HG03064 (cell line): ENCODE measurements at regions not wholly inside any gene's neighbourhood (a gene's known extent, or its start where the extent isn't known, plus 50 kb on each side); places are given as distances from the start of the nearest gene placed in this dataset.

Experiments used
- ATAC-seq: cut with Tn5 transposase; IDR thresholded peaks from one replicate; pipeline ENCODE4 v1.9.1; 2021; ENCODE audit warnings: low read depth; ENCODE audit not compliant: unreplicated experiment

DNA sequence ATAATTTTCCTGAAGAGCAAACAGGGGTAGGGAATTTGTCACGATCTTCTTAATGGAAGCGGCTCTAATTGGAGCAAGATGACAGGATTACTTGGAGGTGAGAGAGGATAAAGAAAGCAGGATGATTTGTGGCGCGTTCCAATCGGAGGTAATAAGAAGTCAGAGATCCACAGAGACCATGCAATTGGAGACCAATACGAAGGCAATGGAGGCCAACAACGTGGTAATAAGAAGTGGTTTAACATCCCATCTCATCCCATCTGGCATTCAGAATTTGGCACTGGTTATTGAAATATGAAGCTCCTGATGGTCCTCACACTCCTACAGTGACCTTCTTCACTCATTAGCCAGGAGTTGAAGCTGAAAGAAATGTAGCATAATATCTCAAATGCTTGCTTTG is 130.6 kb downstream of the DLEU7 start:
- no peak for ATAC-seq

- ATAC-seq: peak; percentile 75
Observed at GRCh38 chr13:50713523-50714248, 129.8 kb downstream of the DLEU7 start.

DNA sequence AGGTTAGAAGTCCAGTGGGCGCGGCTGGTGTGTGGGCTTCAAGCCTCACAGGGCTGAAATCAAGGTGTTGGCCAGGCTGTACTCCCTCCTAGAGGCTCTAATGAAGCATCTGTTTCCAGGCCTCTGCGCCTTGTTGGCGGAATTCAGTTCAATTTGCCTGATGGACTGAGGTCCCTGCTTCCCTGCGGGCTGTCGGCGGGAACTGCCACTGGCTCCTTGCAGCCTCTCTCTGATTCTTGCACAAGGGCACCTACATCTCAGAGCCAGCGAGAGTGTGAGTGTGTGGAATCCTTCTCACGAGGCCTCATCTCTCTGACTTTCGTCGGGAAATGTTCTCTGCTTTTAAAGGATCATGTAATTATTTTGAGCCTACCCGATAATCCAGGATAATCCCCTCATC is 128.6 kb downstream of the DLEU7 start:
- ATAC-seq: no peak

GRCh38 chr13:50715402-50716146 is 127.9 kb downstream of the DLEU7 start:
- no peak for ATAC-seq

DNA sequence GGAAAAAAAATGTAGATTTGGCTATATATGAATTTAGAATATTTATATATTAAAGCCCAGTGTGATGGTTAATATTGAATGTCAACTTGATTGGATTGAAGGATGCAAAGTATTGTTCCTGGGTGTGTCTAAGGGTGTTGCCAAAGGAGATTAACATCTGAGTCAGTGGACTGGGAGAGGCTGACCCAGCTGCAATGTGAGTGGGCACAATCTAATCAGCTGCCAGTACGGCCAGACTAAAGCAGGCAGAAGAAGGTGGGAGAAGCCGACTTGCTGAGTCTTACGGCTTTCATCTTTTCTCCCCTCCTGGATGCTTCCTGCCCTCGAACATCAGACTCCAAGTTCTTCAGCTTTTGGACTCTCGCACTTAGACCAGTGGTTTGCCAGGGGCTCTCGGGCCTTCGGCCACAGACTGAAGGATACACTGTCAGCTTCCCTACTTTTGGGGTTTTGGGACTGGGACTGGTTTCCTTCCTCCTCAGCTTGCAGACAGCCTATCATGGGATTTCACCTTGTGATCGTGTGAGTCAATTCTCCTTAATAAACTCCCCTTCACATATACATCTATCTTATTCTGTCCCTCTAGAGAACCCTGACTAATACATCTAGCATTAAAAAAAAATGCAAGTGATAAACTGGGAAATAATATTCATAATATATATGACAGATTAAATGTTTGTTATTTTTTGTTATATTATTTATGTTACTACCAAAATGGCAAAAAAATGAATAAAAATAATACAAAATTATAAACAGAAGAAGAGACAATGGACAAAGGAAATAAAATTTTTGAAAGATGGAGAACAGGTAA is 122.4 kb downstream of the DLEU7 start:
- ATAC-seq: no peak

DNA sequence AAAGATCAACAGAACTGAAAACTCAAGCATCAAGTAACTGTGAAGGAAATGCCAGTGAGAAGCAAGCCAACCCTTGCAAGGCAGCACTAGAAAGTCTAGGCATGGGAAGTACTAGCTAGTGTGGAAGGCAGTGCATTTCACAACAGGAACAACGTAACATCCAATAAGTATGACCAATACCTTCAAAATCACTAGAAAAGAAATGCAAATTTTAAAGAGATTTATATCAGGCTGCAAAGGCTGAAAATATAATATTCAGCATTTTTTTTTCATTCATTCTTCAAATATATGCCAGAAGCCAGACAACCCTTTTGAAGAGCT is 121.9 kb downstream of the DLEU7 start:
- no peak for ATAC-seq

DNA sequence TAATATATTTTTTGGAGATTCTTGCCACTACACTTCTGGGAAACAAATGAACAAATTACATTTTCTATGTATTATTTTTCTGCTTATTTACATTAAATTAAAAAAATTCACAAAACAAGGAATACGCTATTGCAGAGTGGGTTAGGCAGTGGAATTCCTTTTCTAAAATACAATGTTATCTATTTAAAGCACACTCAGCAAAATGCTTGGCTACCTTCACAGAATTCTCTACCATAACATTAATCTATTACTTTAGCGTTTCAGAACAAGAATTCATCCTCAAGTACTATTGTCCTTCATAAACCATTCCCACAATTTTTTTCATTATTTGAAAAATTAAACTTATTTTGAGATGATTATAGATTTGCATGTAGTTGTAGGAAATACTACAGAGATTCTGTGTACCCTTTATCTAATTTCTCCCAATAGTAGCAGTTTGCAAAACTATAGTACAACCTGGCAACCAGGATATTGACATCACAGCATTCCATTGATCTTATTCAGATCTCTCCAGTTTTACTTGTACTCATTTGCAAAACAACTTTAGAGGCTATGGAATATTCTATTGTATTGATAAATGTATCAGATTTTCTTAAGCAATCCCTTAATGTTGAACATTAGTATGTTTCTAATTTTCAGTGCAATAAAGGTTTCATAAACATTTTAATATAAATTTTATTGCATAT is 120.9 kb downstream of the DLEU7 start:
- no peak for ATAC-seq

- ATAC-seq: no peak
Observed at GRCh38 chr13:50724438-50724837, 119.1 kb downstream of the DLEU7 start.

GRCh38 chr13:50724913-50725312 is 118.6 kb downstream of the DLEU7 start:
- ATAC-seq: no peak

GRCh38 chr13:50726164-50726563 is 117.3 kb downstream of the DLEU7 start:
- ATAC-seq: no peak

GRCh38 chr13:50729177-50729576 is 114.3 kb downstream of the DLEU7 start:
- no peak for ATAC-seq

DNA sequence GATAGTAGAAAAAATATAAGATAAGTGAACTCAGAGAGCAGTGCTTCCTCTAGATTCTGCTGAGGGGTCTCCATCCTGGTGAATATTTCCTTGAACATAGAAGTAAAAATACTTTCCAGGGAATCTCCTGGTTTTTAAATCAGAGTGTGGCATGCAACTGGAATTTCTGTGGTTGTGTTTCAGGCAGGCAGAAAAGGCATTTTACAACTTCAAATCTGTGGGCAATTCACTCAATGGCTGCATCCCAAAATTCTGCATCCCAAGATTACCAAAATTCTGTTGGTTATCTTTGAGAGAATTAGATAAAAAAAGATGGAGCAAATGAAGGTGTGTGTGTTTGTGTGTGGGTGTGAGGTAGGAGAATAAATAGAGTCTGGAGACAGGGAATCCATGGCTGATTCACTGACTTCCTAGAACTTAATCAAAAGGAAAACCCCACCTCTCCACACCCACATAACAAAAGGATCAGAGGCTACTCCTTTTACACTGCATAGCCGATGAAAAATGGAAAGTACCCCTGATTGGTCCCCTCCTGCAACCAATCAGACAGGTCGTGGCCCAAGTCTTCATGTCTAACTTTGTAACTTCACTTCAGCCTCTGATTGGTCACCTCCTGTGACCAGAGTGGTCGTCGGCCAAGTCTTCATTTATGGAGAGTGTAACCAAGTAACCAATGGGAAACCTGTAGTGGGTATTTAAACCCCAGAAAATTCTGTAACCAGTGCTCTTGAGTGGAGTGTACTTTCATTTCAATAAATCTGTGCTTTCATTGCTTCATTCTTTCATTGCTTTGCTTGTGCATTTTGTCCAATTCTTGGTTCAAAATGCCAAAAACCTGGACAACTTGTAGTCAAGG is 112.8 kb downstream of the DLEU7 start:
- no peak for ATAC-seq

GRCh38 chr13:50731400-50731799 is 112.1 kb downstream of the DLEU7 start:
- ATAC-seq: no peak

- no peak for ATAC-seq
Observed at GRCh38 chr13:50732712-50733111, 110.8 kb downstream of the DLEU7 start.

DNA sequence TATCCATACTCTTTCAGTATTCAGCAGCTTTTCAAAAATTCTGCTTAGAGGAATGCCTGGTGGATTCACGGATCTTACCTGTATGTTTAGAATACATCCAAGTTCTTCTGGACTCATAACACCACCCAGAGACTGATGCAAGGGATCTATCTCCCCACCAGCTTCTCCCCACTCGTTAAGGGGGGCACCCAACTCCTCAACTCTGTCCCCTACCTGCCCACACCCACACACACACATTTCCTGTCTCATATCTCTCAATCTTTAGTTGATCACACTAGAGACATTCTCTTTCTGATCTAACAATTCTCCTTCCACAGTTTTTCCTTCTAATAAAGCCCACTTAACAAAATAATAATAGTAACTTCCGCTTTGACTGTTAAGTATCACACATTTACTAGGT is 110.1 kb downstream of the DLEU7 start:
- no peak for ATAC-seq

DNA sequence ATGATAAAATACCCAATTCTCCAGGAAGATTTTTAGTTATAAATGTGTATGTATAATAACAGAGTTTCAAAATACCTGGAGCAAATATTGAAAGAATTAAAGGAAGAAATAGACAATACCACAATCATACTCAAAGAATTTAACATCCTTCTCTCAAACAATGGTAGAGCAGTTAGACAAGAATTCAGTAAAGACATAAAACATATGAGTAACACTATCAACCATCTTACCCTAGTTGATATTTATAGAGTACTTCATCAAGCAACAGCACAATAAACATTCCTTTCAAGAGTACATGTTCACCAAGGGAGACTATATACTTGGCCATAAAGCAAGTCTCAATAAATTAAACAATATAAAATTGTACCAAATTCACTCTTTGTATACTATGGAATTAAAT is 108.4 kb downstream of the DLEU7 start:
- ATAC-seq: no peak

DNA sequence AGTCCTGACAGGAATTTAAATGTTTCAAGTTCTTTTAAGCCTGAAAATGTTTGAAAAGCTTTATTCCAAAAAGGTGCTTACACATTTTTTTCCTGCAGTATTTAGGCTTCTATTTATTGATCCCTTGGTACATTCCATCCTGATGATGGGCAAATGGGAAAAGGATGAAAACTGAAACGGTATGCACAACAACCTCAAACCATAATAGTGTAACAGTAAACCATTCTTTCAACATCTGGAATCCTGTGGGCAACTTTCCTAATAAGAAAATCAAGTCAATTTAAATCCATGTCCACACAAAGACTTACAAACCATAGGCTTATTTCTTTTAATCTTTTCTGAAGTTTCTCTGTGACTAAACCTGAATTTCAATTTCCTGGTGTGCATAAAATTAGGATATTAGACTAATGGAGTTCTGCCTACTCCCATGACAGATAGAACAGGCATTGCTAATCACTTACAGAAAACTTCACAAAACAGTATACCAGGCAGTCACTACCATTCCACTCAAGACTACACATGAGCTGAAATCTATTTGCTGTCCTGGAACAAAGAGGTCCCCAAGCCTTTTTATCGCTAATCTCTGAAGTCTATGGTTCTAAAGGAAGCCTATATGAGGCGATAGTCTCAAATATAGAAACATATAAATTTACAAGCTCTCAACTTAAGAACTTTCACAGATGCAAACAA is 103.3 kb downstream of the DLEU7 start:
- ATAC-seq: no peak

- no peak for ATAC-seq
Observed at GRCh38 chr13:50742353-50742752, 101.1 kb downstream of the DLEU7 start.

GRCh38 chr13:50742968-50743367 is 100.5 kb downstream of the DLEU7 start:
- ATAC-seq: no peak
